DLD1 (cell line): ENCODE measurements at regions not wholly inside any gene's neighbourhood (a gene's known extent, or its start where the extent isn't known, plus 50 kb on each side); places are given as distances from the start of the nearest gene placed in this dataset.

Experiments used
- in situ Hi-C: cut with HindIII; loops from 2 replicates; pipeline ENCODE4 v1.10.0; 2017; ENCODE audit warnings: low sequenced_read_pairs

GRCh38 chr1:235027862-235028250 lies 100.8 kb downstream of the TOMM20 start:
- in situ Hi-C loops, result no loop called here

GRCh38 chr1:235027076-235027861 lies 101.4 kb downstream of the TOMM20 start:
- in situ Hi-C loops, result no loop called here

GRCh38 chr1:235025422-235025984 lies 103.1 kb downstream of the TOMM20 start:
- in situ Hi-C loops, result no loop called here

- in situ Hi-C loops, result no loop called here
Measured at GRCh38 chr1:235024711-235025421, 103.8 kb downstream of the TOMM20 start.

- in situ Hi-C loops, result no loop called here
Measured at GRCh38 chr1:235023711-235024439, 104.8 kb downstream of the TOMM20 start.

- in situ Hi-C loops, result no loop called here
Measured at GRCh38 chr1:235022981-235023710, 105.5 kb downstream of the TOMM20 start.

GRCh38 chr1:235022341-235022980 lies 106.2 kb downstream of the TOMM20 start:
- in situ Hi-C loops, result no loop called here

GRCh38 chr1:235021815-235022214 lies 106.8 kb downstream of the TOMM20 start:
- in situ Hi-C loops, result no loop called here

- in situ Hi-C loops, result no loop called here
Measured at GRCh38 chr1:235021321-235021720, 107.3 kb downstream of the TOMM20 start.

- in situ Hi-C loops, result no loop called here
Measured at GRCh38 chr1:235019961-235020360, 108.7 kb downstream of the TOMM20 start.

- in situ Hi-C loops, result no loop called here
Measured at GRCh38 chr1:235019471-235019870, 109.2 kb downstream of the TOMM20 start.

GRCh38 chr1:235018720-235019444 lies 109.8 kb downstream of the TOMM20 start:
- in situ Hi-C loops, result no loop called here

GRCh38 chr1:235018161-235018560 lies 110.5 kb downstream of the TOMM20 start:
- in situ Hi-C loops, result no loop called here

GRCh38 chr1:235017719-235018118 lies 110.9 kb downstream of the TOMM20 start:
- in situ Hi-C loops, result no loop called here

- in situ Hi-C loops, result no loop called here
Measured at GRCh38 chr1:235017191-235017590, 111.4 kb downstream of the TOMM20 start.

- in situ Hi-C loops, result no loop called here
Measured at GRCh38 chr1:235015291-235015985, 113.2 kb downstream of the TOMM20 start.

- in situ Hi-C loops, result no loop called here
Measured at GRCh38 chr1:235014756-235015155, 113.9 kb downstream of the TOMM20 start.

GRCh38 chr1:235013512-235013911 lies 115.1 kb downstream of the TOMM20 start:
- in situ Hi-C loops, result no loop called here
